ENCODE measurements at regions not wholly inside any gene's neighbourhood (a gene's known extent, or its start where the extent isn't known, plus 50 kb on each side); places are given as distances from the start of the nearest gene placed in this dataset.

- DNase-seq, result no peak
- in situ Hi-C loops (cut with MboI; ENCODE audit: low pct_ligation_motif_present in 1 of 4, low pct_unique_long_range_greater_than_20kb in 1 of 4, low sequenced_read_pairs in 3 of 4), result no loop called here
- Histone ChIP-seq H3K4me3 (no peak overlapping the region), H3K27ac (no peak overlapping the region), H3K36me3 (no peaks in the 10 kb centered on the region), H3K9me3 (no peaks in the 10 kb centered on the region), H3K27me3 (peaks cover 18% of the 10 kb centered on the region), H3K4me1 (no peaks in the 10 kb centered on the region)
- 61 to 85% methylated on average over 3 to 4 of the region's 4 CpGs for WGBS, 2 donors (ENCODE audit: low coverage in 1 of 2)
- intact Hi-C loops (cut with DNase I; ENCODE audit: low total_unique reads), result no loop called here
- no peak for TF ChIP-seq CTCF (IDR thresholded peaks at IDR 0.05)
- no peak for TF ChIP-seq POLR2AphosphoS5 (IDR thresholded peaks at IDR 0.05)
- no peak for TF ChIP-seq EP300 (IDR thresholded peaks at IDR 0.05; ENCODE audit: low read depth)
- no peak for TF ChIP-seq POLR2A (IDR thresholded peaks at IDR 0.05)
These were observed 257.2 kb upstream of the ASIC2 start for GRCh38 chr17:33550261-33550660.

- no peak for DNase-seq
- TF ChIP-seq POLR2AphosphoS5 (IDR thresholded peaks at IDR 0.05), result no peak
- no peak for TF ChIP-seq EP300 (IDR thresholded peaks at IDR 0.05; ENCODE audit: low read depth)
- no peak for TF ChIP-seq POLR2A (IDR thresholded peaks at IDR 0.05)
- no peak for TF ChIP-seq CTCF (IDR thresholded peaks at IDR 0.05)
- intact Hi-C loops (cut with DNase I; ENCODE audit: low total_unique reads) (no loop called here), in situ Hi-C loops (cut with MboI; ENCODE audit: low pct_ligation_motif_present in 1 of 4, low pct_unique_long_range_greater_than_20kb in 1 of 4, low sequenced_read_pairs in 3 of 4) (no loop called here)
- no peak overlapping the region for H3K4me3 ChIP-seq
- no peaks in the 10 kb centered on the region for H3K4me1 ChIP-seq
- peaks cover 18% of the 10 kb centered on the region for H3K27me3 ChIP-seq
- H3K27ac ChIP-seq, result no peak overlapping the region
- H3K36me3 ChIP-seq, result no peaks in the 10 kb centered on the region
- 81 to 85% methylated on average over 5 of the region's 5 CpGs for WGBS, 2 donors (ENCODE audit: low coverage in 1 of 2)
- no peaks in the 10 kb centered on the region for H3K9me3 ChIP-seq
These were observed 258.0 kb upstream of the ASIC2 start for GRCh38 chr17:33551075-33551474.

- intact Hi-C loops (cut with DNase I; ENCODE audit: low total_unique reads), result no loop called here
- 46% methylated on average over 6 of the region's 6 CpGs; no CpG with 5 or more reads in 1 of the 2 donors for WGBS, 2 donors (ENCODE audit: low coverage in 1 of 2)
These were observed 258.8 kb upstream of the ASIC2 start for GRCh38 chr17:33551911-33552310.

GRCh38 chr17:33560165-33560564 lies 267.1 kb upstream of the ASIC2 start:
- H3K9me3 ChIP-seq, result no peaks in the 10 kb centered on the region
- no peaks in the 10 kb centered on the region for H3K27me3 ChIP-seq
- H3K36me3 ChIP-seq, result no peaks in the 10 kb centered on the region
- no peak for DNase-seq
- H3K27ac ChIP-seq, result no peak overlapping the region
- WGBS, 2 donors (ENCODE audit: low coverage in 1 of 2), result 73 to 79% methylated on average over 2 to 5 of the region's 5 CpGs
- in situ Hi-C loops (cut with MboI; ENCODE audit: low pct_ligation_motif_present in 1 of 4, low pct_unique_long_range_greater_than_20kb in 1 of 4, low sequenced_read_pairs in 3 of 4) (no loop called here), intact Hi-C loops (cut with DNase I; ENCODE audit: low total_unique reads) (no loop called here)
- no peak for TF ChIP-seq CTCF (IDR thresholded peaks at IDR 0.05)
- no peak for TF ChIP-seq POLR2A (IDR thresholded peaks at IDR 0.05)
- no peak for TF ChIP-seq EP300 (IDR thresholded peaks at IDR 0.05; ENCODE audit: low read depth)
- TF ChIP-seq POLR2AphosphoS5 (IDR thresholded peaks at IDR 0.05), result no peak
- H3K4me3 ChIP-seq, result no peak overlapping the region
- H3K4me1 ChIP-seq, result no peaks in the 10 kb centered on the region

More at GRCh38 chr17:33551911-33552310, 258.8 kb upstream of the ASIC2 start:
- Histone ChIP-seq H3K27me3 (peaks cover 18% of the 10 kb centered on the region), H3K4me1 (no peaks in the 10 kb centered on the region), H3K27ac (no peak overlapping the region), H3K36me3 (no peaks in the 10 kb centered on the region), H3K4me3 (no peak overlapping the region), H3K9me3 (no peaks in the 10 kb centered on the region)
- DNase-seq, result no peak
- in situ Hi-C loops (cut with MboI; ENCODE audit: low pct_ligation_motif_present in 1 of 4, low pct_unique_long_range_greater_than_20kb in 1 of 4, low sequenced_read_pairs in 3 of 4), result no loop called here
- TF ChIP-seq POLR2A (IDR thresholded peaks at IDR 0.05), result no peak
- no peak for TF ChIP-seq EP300 (IDR thresholded peaks at IDR 0.05; ENCODE audit: low read depth)
- no peak for TF ChIP-seq POLR2AphosphoS5 (IDR thresholded peaks at IDR 0.05)
- TF ChIP-seq CTCF (IDR thresholded peaks at IDR 0.05), result no peak

Data from transverse colon (tissue), 4 donors.